B cell (primary cell): ENCODE measurements at regions not wholly inside any gene's neighbourhood (a gene's known extent, or its start where the extent isn't known, plus 50 kb on each side); places are given as distances from the start of the nearest gene placed in this dataset.

Experiments
- ATAC-seq: fragments of 200-7000 bp; cut with Tn5 transposase; one replicate; pipeline ENCODE4 v1.10.0; 2021; ENCODE audit warnings: low read depth, mild to moderate bottlenecking, moderate number of reproducible peaks, moderate library complexity
- CTCF ChIA-PET: fragments of 350-600 bp; sonication (Branson Sonifier 250); formaldehyde crosslinking; loops from one replicate; lab custom pipeline; 2021; ENCODE audit warnings: antibody characterized with exemption, inconsistent platforms; lab: Charles Lee
- POLR2A ChIA-PET: fragments of 350-600 bp; sonication (Branson Sonifier 250); formaldehyde crosslinking; loops from one replicate; lab custom pipeline; 2021; ENCODE audit warnings: antibody characterized with exemption; lab: Charles Lee
- DNase-seq: peaks from one replicate; pipeline ENCODE4 v3.0.0; 2013
- H2AFZ ChIP-seq: 2 replicates; pipeline ENCODE4 v1.6.1; 2012; ENCODE audit warnings: mild to moderate bottlenecking, low read depth, low read length; ENCODE audit not compliant: insufficient read depth, poor library complexity, severe bottlenecking
- H3K27ac ChIP-seq, 2 donors: 1 replicate in 1 of 2; 2 replicates in 1 of 2; pipeline ENCODE4 v1.5.1; 2012 to 2013; ENCODE audit warnings: low read length in 2 of 2, mild to moderate bottlenecking in 2 of 2, moderate library complexity in 1 of 2
- H3K27me3 ChIP-seq, 4 experiments: fragments of 200-600 bp in 1 of 4; sonication (generic) in 1 of 4; replicated peaks in 1 of 4; 1 replicate in 2 of 4; 2 replicates in 2 of 4; pipeline versions ENCODE4 v1.6.1 to v1.7.0; 2013 to 2016; ENCODE audit warnings: low read length in 3 of 4, mild to moderate bottlenecking in 2 of 4, mixed read lengths in 1 of 4, moderate library complexity in 1 of 4; ENCODE audit not compliant: insufficient read depth in 4 of 4, control insufficient read depth in 3 of 4; ENCODE audit errors: control extremely low read depth in 1 of 4
- H3K36me3 ChIP-seq, 2 experiments: replicated peaks in 1 of 2; 1 replicate in 1 of 2; 2 replicates in 1 of 2; pipeline versions ENCODE4 v1.6.1 to v1.7.1; 2013; ENCODE audit warnings: low read length in 1 of 2; ENCODE audit not compliant: insufficient read depth in 2 of 2, control insufficient read depth in 1 of 2; ENCODE audit errors: control extremely low read depth in 1 of 2, extremely low read depth in 1 of 2
- H3K4me1 ChIP-seq, 2 donors: fragments of 200-600 bp in 1 of 2; sonication (generic) in 1 of 2; 1 replicate in 1 of 2; 2 replicates in 1 of 2; pipeline versions ENCODE4 v1.5.1 to v1.6.1; 2013 to 2017; ENCODE audit warnings: low read length in 2 of 2; ENCODE audit not compliant: control insufficient read depth in 2 of 2, insufficient read depth in 2 of 2
- H3K4me2 ChIP-seq: replicated peaks from 2 replicates; pipeline ENCODE3; 2012; ENCODE audit warnings: mild to moderate bottlenecking, low read depth, low read length; ENCODE audit not compliant: poor library complexity, severe bottlenecking
- H3K4me3 ChIP-seq, 5 experiments: fragments of 200-600 bp in 1 of 5; sonication (generic) in 1 of 5; 1 replicate in 3 of 5; 2 replicates in 2 of 5; pipeline versions ENCODE4 v1.5.1 to v1.7.0; 2011 to 2016; ENCODE audit warnings: low read length in 4 of 5, mild to moderate bottlenecking in 4 of 5, low read depth in 2 of 5, control low read depth in 1 of 5, moderate library complexity in 1 of 5; ENCODE audit not compliant: insufficient read depth in 1 of 5; ENCODE audit errors: control extremely low read depth in 1 of 5, extremely low read depth in 1 of 5
- H3K79me2 ChIP-seq: fragments of 200-600 bp; sonication (generic); one replicate; pipeline ENCODE4 v1.6.0; 2016; ENCODE audit warnings: low read length; ENCODE audit not compliant: control insufficient read depth, insufficient read depth
- H3K9ac ChIP-seq: fragments of 200-600 bp; sonication (generic); 2 replicates; pipeline ENCODE4 v1.6.1; 2017; ENCODE audit warnings: mild to moderate bottlenecking, low read length, moderate library complexity
- H3K9me3 ChIP-seq, 3 donors: one replicate each; pipeline versions ENCODE4 v1.6.1 to v1.7.1; 2013; ENCODE audit warnings: low read length in 2 of 3; ENCODE audit not compliant: control insufficient read depth in 2 of 3, insufficient read depth in 1 of 3; ENCODE audit errors: control extremely low read depth in 1 of 3
- H4K20me1 ChIP-seq: 2 replicates; pipeline ENCODE4 v1.6.0; 2012; ENCODE audit warnings: mild to moderate bottlenecking, low read length; ENCODE audit not compliant: insufficient read depth, control insufficient read depth, poor library complexity, severe bottlenecking
- H3K27ac Mint-ChIP-seq: one replicate; pipeline ENCODE4 v1.8.0; 2021; ENCODE audit warnings: mixed read lengths
- H3K27me3 Mint-ChIP-seq: one replicate; pipeline ENCODE4 v1.8.0; 2021; ENCODE audit warnings: mixed read lengths
- H3K4me1 Mint-ChIP-seq: one replicate; pipeline ENCODE4 v1.8.0; 2021; ENCODE audit warnings: mixed read lengths
- H3K4me3 Mint-ChIP-seq: one replicate; pipeline ENCODE4 v1.8.0; 2021; ENCODE audit warnings: mixed read lengths
- H3K9me3 Mint-ChIP-seq: one replicate; pipeline ENCODE4 v1.8.0; 2022; ENCODE audit warnings: mixed read lengths; ENCODE audit not compliant: insufficient read depth
- CTCF ChIP-seq: fragments of 200-600 bp; IDR thresholded peaks from one replicate; pipeline ENCODE4 v1.8.0; 2022; ENCODE audit warnings: antibody characterized with exemption, mild to moderate bottlenecking
- EZH2 ChIP-seq: IDR thresholded peaks from 2 replicates; pipeline ENCODE4 v1.6.1; 2012; ENCODE audit warnings: borderline replicate concordance, low read depth, mild to moderate bottlenecking, moderate library complexity, low read length; ENCODE audit not compliant: insufficient read depth, poor library complexity, severe bottlenecking
- WGBS: methylation state at CpG from one replicate; pipeline ENCODE4 v1.1.5; 2013; ENCODE audit warnings: missing lambda C conversion rate; ENCODE audit not compliant: insufficient coverage; 5-methylcytosine and 5-hydroxymethylcytosine counted together
- intact Hi-C: fragments of 100-400 bp; cut with micrococcal nuclease; formaldehyde crosslinking; loops from one replicate; pipeline ENCODE4 v1.10.0; 2022

- intact Hi-C loops = no loop called here
- Mint-ChIP-seq H3K4me3 (no peak overlapping the region), H3K4me1 (no peaks in the 10 kb centered on the region), H3K27ac (no peak overlapping the region), H3K9me3 (peaks cover 7% of the 10 kb centered on the region), H3K27me3 (no peaks in the 10 kb centered on the region)
- no peak for ATAC-seq
- no peak overlapping the region for H3K27ac ChIP-seq
- no peak overlapping the region for H2AFZ ChIP-seq
- ChIA-PET POLR2A (no interaction called here), CTCF (no interaction called here)
- 91% methylated on average over 6 of the region's 6 CpGs for WGBS
- H3K4me3 ChIP-seq = no peak overlapping the region
- no peak overlapping the region for H3K4me2 ChIP-seq
- no peaks in the 10 kb centered on the region for H3K27me3 ChIP-seq
- no peaks in the 10 kb centered on the region for H4K20me1 ChIP-seq
- H3K79me2 ChIP-seq = no peaks in the 10 kb centered on the region
- no peak overlapping the region for H3K9ac ChIP-seq
- no peaks in the 10 kb centered on the region for H3K4me1 ChIP-seq
- no peak for TF ChIP-seq CTCF
- no peak for TF ChIP-seq EZH2
- peaks cover 0 to 6% (median 0%) of the 10 kb centered on the region in 3 donors for H3K9me3 ChIP-seq
- DNase-seq = no peak
- no peaks in the 10 kb centered on the region for H3K36me3 ChIP-seq
These were observed 436.9 kb downstream of the GUCY1A2 start for GRCh38 chr11:106581399-106581798.

- no peak overlapping the region for H3K9ac ChIP-seq
- intact Hi-C loops = no loop called here
- CTCF ChIA-PET = no interaction called here
- no peaks in the 10 kb centered on the region for H3K9me3 ChIP-seq
- Mint-ChIP-seq H3K27ac (no peak overlapping the region), H3K9me3 (no peaks in the 10 kb centered on the region), H3K4me3 (no peak overlapping the region), H3K4me1 (no peaks in the 10 kb centered on the region), H3K27me3 (no peaks in the 10 kb centered on the region)
- ATAC-seq (no peak), DNase-seq (no peak)
- H3K27ac ChIP-seq = no peak overlapping the region
- POLR2A ChIA-PET = no interaction called here
- H3K4me2 ChIP-seq = no peak overlapping the region
- no peaks in the 10 kb centered on the region for H4K20me1 ChIP-seq
- no peak overlapping the region for H2AFZ ChIP-seq
- no peaks in the 10 kb centered on the region for H3K79me2 ChIP-seq
- H3K36me3 ChIP-seq = no peaks in the 10 kb centered on the region
- H3K4me1 ChIP-seq = no peaks in the 10 kb centered on the region
- H3K4me3 ChIP-seq = no peak overlapping the region
- no peaks in the 10 kb centered on the region for H3K27me3 ChIP-seq
- TF ChIP-seq EZH2 (no peak), CTCF (no peak)
- 83% methylated on average over 3 of the region's 5 CpGs for WGBS
These were observed 433.2 kb downstream of the GUCY1A2 start for GRCh38 chr11:106585061-106585460.
